Activated CD4-positive, alpha-beta T cell treated with anti-CD3 and anti-CD28 coated beads for 48 hours (primary cell): ENCODE measurements at regions not wholly inside any gene's neighbourhood (a gene's known extent, or its start where the extent isn't known, plus 50 kb on each side); places are given as distances from the start of the nearest gene placed in this dataset.
"Not testable (repeated sequence)": the region's sequence is repeated elsewhere in the genome, so short reads cannot be mapped to it uniquely, and the experiment has no call there.

Experiments
- DNase-seq: peaks from one replicate; pipeline ENCODE4 v3.0.0-alpha.2; 2020

DNA sequence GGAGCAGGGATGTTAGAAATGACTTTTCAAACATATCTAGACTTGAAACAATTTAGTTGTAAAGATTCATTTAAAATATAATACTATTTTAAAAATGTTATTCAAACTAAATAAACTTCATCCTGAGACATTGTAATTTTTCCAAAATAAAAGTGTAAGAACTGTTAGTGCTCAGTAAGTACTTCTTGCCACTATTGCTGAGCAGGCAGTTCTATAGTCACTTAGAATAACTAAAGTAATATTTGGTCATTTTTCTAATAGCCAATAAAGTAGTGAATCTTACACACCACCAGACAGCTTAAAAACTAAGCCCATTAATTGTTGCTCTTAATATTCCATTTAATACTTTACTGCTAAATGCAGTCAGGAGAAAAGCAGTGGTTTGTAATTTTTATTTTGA lies 1120.0 kb upstream of the CDH10 start:
- no peak for DNase-seq

DNA sequence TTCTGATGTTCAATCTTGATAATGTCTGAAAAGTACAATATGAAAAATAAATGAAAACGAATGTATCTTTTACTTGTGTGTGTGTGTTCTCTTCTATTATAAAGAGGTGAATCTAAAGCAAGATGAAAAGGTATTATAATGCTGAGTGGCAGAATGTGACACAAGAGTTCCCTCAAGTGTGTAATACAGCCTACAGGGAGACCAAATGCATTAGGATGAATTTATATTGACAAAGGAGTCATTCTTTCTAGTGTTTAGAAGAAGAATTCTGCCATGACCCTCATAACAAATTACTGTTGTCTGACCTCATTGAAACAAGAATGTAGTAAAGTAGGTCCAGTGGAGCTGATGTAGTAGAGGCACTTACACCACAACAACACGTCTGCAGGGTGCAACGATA lies 1119.0 kb upstream of the CDH10 start:
- DNase-seq = no peak

DNA sequence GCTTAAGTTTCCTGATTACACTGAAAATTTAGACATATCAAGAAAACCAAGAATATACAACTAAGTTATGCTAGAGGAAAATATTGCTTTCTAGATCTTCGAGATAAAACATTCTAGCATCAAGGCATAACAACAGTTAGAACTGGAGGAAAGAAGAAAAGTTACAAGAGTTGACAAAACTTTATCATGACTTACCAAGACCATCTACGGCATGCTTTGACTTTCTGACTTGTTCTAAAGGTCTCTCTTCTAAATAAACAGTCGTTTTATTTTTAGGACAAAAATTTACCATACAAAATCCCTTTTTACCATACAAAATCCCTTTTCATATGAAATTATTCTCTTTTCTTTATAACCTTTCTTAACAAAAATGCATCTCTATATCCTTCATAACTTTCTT lies 1110.1 kb upstream of the CDH10 start:
- DNase-seq = no peak

GRCh38 chr5:25744908-25745307 lies 1100.1 kb upstream of the CDH10 start:
- DNase-seq = no peak

DNA sequence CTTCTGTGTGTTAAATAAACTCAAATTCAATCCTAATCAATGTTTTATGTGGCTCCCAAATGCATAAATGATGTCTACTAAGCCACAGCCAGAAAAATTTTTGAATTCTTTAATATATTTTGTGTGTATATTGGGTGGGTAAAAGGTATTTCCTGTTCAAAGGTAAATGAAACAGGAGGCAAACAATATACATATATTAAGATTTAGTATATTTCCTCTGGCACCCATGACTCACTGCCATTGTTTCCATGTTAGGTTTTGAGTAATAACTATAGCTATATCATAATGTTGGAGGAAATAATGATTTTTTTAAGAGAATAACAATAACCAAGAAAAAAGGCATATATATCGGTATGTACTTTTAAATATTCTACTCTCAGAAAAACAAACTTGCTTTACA lies 1071.9 kb upstream of the CDH10 start:
- DNase-seq = no peak

GRCh38 chr5:25713259-25713658 lies 1068.5 kb upstream of the CDH10 start:
- no peak for DNase-seq

- no peak for DNase-seq
These were observed 1062.3 kb upstream of the CDH10 start for GRCh38 chr5:25707093-25707492.

DNA sequence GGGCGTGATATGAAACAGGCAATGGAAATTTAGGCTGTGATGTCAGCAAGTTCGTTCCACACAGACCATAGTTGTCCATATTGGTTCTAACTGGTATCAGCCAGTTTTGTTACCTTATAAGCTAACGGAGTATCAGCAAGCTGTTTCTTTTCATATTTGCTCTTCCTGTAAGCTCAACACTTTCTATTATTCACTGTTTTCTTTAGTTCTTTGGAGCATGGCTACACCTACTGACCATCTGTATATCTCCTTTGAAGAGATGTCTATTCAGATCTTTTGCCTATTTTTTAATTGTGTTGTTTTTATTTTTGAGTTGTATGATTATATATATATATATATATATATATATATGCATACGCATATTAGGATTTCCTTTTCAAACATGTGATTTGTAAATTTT lies 1057.2 kb upstream of the CDH10 start:
- DNase-seq = no peak

- no peak for DNase-seq
These were observed 1050.0 kb upstream of the CDH10 start for GRCh38 chr5:25694801-25695200.

- DNase-seq = no peak
These were observed 1043.4 kb upstream of the CDH10 start for GRCh38 chr5:25688156-25688555.

- no peak for DNase-seq
These were observed 1025.0 kb upstream of the CDH10 start for GRCh38 chr5:25669645-25670401.

- no peak for DNase-seq
These were observed 1017.8 kb upstream of the CDH10 start for GRCh38 chr5:25662610-25663009.

GRCh38 chr5:25650316-25650715 lies 1005.5 kb upstream of the CDH10 start:
- DNase-seq = not testable (repeated sequence)

GRCh38 chr5:25649628-25650265 lies 1005.0 kb upstream of the CDH10 start:
- no peak for DNase-seq

DNA sequence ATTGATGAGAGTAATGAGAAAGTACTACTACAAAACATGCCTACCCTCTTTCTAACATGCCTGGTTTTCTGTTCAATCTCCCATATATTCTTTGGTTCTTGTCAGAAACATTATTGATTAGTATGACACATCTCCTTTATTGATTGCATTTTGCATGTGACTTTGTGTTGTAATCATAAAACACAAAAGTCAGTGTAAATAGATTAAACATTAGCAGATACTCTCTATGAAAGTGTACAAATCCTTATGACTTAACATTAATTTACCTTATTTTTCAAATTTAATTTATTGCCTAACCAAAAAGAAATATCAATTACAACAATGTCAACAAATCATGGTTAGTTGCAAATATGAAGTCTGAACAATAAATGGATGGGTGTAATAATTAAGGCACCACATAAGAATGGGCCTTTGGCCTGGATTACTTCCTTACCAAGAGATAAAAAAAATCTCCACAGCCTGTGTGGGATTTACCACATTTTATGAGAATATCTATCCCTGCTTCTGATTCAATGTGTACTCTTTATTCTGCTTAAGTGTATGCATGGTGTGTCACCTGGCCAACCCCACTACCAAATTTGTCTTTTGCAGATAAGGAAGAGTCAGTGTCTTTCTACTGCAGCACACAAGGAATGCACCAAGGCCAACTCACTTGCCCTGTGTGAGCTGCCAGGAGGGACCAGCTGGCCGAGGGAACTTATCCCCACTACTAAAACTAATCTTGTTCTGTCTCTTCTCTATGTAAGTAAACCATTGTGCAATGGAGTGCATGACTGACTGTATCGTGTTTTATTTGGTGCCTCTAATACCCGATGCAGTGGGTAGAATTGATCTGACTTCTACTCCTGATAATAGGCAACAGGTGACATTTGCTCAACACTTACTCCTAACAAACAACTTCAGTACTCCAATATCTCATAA lies 1001.9 kb upstream of the CDH10 start:
- DNase-seq = no peak

GRCh38 chr5:25641124-25641523 lies 996.3 kb upstream of the CDH10 start:
- no peak for DNase-seq

DNA sequence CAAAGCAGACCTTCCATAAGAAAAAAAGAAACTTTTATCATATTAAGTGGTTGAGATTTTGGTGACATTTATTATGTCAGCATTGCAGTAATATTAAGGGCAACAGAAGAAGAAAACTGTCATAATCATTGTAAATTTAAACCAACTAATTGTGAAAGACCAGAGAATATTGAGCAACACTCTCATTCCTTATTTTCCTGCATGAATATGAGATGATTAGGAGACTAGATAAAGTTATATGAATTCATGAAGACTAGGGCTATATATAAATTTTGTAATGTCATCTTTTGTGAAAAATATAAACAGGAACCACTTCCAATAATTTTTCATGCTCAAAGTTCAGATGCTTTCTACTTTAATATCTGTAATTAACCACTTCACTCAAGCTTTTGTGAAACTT lies 974.5 kb upstream of the CDH10 start:
- no peak for DNase-seq

GRCh38 chr5:25618821-25619220 lies 974.0 kb upstream of the CDH10 start:
- no peak for DNase-seq

DNA sequence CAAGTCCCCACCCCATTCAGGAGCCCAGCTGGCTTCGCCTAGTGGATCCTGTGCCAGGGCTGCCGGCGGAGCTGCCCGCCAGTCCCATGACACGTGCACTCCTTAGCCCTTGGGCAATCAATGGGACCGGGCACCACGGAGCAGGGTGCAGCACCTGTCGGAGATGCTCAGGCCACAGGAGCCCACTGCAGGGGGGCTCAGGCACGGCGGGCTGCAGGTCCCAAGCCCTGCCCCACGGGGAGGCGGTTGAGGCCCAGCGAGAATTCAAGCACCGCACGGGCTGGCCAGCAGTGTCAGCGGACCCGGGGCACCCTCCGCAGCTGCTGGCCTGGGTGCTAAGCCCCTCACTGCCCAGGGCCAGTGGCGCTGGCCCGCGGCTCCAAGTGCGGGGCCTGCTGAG lies 969.7 kb upstream of the CDH10 start:
- DNase-seq = no peak

- DNase-seq = no peak
These were observed 959.9 kb upstream of the CDH10 start for GRCh38 chr5:25604681-25605080.

DNA sequence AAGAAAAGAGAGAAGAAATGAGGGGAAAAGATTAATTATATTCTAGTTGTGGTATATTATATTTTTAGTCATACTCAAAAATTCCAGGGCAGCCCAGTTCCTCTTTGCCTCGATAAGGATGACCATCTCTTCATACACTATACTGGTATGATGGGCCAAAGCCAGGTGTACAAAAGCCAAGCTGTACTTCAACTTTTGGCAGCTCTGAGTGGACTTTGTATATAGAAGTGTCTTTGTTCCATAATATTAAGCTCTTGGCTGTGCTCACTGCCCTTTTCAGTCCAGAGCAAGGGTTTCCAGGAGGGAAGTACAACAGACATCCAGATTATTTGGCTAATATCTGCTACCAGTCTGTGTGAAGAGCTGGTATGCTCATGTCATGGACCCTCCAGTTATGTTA lies 934.3 kb upstream of the CDH10 start:
- no peak for DNase-seq

GRCh38 chr5:25573691-25574090 lies 928.9 kb upstream of the CDH10 start:
- no peak for DNase-seq

DNA sequence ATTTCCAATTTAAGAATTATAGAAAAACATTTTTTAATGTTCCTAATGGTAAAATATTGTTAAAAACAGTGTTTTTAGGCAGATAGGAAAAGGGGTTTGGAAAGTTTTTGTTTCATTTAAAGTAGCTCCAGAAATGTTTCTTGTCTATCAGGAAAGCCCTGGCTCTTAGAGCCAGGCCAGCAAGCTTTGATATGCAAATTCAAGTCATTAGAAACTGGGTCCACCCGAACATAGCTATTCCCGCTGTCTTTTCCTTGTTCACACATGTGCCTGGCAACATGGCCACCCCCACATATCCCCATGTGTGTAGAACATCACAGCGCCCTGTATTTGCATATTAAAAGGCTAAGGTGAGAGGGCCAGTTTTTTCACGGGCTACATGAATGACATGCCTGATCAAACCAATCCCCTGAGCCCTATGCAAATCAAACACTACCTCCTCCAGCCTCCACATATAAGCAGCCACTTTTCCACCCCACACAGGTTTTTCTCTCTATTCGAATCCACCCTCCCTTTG lies 925.3 kb upstream of the CDH10 start:
- DNase-seq = no peak
